HG03039 (cell line): ENCODE measurements at regions not wholly inside any gene's neighbourhood (a gene's known extent, or its start where the extent isn't known, plus 50 kb on each side); places are given as distances from the start of the nearest gene placed in this dataset.
"Not testable (repeated sequence)": the region's sequence is repeated elsewhere in the genome, so short reads cannot be mapped to it uniquely, and the experiment has no call there.

Source experiments
- ATAC-seq: cut with Tn5 transposase; IDR thresholded peaks from one replicate; pipeline ENCODE4 v1.9.1; 2021; ENCODE audit warnings: mild to moderate bottlenecking, moderate library complexity; ENCODE audit not compliant: unreplicated experiment

DNA sequence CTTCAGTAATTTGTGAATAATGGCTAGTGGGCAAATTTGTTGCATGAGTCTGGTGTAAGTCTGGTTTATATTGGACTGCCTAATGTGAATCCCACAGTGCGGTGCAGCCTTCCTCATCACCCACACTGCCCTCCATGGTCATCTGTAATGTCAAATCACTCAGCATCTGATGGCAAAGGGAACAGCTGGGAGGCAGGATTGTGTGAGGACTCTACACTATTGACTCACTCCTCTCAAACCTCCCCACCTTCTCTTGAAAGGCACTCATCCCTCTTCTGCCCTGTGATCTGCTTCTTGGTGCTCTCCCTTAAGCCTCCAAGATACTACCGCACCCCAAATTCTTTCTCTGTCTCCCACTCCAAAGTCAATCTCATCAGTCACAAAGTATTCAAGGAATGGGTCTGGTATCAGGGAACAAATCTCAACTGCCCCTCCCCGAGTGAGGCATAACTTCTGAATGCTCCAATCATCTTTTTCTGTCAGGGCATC, 146.0 kb upstream of the BEND6 start:
- ATAC-seq, result no peak

DNA sequence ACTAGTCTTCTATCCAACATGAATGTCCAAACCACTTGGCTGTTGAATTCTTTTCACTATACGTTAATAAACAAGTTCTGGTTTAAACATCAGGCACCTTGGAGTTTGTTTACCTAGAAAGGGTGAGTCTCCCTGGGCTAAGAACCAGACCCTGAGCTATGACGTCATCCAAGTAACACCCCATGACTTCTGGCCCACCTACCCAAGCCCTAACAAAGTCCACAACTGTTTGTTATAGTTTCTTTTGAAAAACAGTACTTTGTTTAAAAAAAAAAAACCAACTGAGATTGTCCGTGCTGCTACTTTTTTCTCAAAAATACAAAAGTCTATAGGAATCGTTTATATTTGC, 146.9 kb upstream of the BEND6 start:
- no peak for ATAC-seq

DNA sequence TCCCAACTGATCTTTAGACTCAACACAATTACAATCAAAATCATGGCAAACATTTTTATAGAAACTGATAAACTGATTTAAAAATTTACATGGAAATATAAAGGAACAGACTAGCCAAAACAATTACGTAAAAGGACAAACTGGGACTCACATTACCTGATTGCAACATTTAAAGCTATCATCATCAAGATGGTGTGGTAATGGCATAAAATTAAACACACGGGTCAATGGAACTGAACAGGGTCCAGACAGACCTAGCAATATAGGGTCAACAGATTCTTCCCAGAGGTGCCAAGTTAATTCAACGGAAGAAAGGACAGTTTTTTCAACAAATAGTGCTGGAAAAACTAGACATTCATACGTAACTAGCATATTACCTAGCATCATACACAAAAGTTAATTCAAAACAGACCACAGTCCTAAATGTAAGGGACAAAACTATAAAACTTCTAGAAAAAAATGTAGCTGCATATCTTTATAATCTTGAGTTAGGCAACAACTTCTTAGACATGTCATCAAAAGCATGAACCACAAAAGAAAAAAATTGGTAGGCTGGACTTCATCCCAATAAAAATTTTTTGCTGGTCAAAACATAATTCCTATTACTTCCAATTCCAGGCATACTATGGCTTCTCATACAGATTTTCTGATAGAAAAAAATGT, 147.4 kb upstream of the BEND6 start:
- no peak for ATAC-seq

DNA sequence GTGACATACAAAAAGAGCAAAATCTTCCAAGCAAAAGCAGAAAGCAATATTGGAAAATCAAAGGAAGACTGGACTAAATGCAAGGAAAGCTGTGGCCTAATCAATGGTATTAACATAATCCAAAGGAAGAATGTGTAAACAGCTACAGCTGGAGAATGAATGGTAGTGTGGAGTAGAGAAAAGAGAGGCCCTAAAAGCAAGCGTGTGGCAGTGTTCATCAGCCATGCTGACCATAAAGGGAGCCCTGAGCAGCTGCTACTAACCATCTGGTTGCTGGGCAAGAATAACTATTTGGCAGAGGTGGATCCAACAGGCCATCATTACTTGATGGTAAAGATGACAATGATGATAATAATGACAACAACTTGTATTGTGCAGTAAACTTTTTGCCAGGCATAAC, 148.5 kb upstream of the BEND6 start:
- no peak for ATAC-seq

DNA sequence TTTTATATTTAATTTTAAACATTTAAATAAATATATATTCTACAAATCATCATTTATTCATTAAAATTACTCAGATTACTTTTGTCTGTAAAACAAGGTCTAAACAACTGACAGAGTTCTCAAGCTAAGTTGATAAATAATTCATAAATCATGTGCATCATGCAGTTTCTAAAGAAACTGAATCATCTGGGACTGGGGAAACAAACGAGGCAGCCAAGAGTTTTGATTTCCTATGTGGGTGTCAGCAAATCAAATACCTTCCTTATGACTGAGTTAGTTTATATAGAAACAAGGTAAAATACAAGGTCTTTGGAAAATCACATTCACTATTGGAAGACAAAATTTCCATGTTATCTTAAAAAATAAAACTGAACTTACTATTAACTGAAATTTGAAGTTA, 149.9 kb upstream of the BEND6 start:
- ATAC-seq, result no peak

DNA sequence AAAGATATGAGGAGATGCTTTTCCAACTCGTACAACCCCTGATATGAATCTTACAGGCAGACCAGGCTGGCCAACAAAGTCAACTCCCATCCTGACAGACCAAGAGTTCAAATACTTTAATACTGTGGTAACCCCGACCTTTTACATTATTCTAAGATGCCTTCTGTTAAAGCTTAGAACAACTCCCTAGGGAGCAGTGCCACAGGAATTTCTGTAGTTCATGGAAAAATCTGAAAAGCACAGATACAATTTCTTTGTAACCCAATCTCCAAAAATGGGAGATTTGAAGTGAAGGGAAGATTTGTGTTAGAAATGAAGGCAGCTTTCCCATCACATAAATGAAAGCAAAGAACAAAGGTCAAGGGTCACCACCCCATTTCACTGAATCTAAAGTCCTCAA, 151.3 kb upstream of the BEND6 start:
- no peak for ATAC-seq

DNA sequence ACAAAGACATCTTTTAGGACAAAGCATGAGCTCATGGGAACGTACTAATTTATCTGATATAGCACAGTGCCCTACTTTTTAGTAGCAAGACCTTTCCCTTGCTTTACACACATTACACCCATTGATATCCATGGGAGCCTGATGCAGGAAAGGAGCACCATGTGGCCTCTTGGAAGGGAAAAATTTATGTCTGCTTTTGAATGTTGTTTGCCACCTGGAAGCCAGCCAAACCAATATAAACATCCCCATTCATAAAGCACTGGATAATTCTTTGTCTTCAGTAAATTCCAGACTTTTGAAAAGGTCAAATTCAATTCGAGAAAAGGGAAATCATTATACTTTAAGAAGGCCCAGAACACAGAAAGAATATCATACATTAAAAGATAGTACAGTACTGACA, 152.3 kb upstream of the BEND6 start:
- no peak for ATAC-seq

DNA sequence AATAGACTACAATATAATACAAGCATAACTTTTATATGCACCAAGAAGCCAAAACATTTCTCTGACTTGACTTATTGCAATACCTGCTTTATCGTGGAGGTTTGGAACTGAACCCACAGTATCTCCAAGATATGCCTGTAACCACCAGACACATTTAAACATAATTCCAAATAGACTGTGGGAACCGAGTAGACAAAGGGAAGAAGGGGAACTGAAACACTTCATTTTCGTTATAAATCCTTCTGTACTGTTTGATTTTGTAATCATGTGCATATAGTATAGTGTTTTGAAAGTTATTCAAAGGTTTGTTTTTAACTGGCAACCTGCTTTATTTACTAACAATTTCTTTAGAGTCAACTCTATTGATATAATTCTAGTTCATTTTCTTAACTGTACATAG, 154.9 kb upstream of the BEND6 start:
- ATAC-seq, result no peak

DNA sequence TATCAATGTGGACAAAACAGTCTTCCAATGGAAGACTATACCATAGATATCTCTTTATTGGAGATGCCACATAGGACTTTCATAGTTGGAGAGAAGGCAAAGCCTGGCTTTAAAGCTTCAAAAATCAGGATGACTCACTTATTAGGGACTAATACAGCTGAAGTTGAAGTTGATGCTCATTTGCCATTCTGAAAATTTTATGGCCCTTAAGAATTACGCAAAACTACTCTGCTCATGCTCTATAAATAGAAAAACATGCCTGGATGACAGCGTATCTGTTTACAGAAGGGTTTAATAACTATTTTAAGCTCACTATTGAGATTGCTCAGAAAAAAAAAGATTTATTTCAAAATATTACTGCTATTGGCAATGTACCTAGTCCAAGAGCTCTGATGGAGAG, 155.5 kb upstream of the DST start:
- ATAC-seq, result no peak

DNA sequence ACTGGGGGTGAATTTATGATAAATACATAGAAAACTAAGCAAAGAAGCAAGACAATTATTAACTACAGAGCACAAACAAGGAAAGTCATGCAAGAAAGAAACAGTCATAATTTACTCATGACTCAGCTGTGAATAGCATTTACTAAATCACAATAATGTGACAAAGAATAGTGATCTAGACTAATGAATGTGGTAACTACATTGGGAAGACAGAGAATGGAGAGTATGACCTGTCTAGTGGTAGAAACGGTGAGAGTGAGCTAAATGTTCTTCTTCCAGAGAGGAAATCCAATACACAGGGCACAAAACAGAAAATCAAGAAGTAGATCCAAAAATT, 153.5 kb upstream of the DST start:
- no peak for ATAC-seq

DNA sequence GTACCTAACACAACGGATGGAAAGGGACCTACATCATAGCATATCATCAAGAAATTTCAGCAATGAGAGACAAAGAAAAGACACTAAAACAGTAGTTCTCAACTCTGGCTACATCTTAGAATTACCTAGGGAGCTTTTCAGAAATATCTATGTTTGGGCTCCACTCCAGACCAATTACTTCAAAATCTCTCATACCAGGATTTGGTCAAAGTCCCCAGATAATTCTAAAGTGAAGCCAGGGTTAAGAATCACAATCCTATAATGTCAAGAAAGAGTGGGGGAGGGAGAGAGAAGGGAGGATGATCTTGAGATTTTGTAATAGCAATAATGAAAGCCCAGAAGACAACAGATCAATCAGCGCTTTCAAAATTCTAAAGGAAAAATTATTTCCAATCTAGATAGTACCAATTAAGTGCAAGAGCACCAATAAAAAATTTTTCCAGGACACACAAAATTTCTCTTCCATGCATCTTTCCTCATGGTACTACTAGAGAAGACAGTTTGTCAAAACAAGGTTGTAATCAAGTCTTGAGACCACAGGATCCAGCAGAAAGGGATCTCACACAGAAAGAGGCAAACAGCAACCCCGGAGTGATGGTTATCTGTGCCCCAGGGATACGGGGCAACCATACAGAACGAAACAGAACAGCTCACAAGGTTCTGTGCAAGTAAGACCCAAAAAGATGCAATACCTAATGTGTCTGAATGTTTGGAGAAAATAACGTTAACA, 152.9 kb upstream of the DST start:
- no peak for ATAC-seq

DNA sequence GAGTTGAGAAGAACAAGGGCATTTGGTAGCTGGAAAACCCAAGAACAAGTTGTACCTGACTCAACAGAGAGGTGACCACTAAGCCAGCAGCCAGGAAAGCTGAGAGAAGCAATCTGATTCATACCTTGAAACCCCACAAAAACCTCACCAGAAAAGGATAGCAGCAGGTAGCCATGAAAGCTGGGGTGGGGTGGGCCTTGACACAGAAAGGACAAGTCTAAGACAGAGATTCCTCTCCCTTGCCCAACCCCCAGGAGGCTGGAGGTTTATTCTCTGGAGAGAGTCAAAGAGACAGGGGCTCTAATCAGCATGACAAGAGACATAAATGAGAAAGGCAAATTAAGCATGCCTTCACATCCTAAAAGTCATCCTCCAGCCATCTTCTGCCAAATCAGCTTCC, 151.7 kb upstream of the DST start:
- ATAC-seq, result no peak

DNA sequence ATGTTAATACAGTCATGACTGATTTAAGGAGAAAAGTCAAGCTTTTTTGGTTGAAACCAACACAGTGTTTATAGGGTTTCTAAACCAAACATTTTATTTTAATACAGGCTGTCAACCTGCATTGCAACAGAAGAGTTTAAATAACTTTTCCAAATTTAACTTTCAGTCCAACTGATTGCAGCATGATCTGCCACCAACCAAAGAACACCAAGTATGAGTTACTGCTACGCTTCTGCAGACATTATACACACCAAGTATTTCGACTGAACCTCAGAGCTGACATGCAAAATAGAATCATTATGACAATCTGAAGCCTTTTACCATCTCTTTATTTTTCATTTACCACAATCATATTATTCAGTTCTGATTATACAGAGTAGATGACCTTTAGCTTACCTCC, 151.2 kb upstream of the DST start:
- no peak for ATAC-seq

DNA sequence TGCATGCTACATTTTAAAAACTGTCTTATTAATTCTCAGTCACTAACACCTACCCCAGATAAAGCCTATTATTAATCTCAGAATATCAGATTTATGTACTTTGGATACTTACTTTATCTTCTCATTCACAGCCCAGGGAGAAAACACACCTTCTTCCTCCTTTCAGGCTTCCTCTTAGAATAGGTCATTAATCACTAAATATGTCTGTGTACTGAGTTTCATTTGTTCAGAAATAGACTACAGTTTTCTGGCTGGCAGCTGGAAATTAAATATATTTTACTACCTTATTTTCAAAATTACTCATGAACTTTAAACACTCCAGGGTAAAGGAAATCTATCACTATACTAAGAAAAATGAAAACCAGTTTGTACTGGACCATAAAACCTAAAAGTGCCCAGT, 147.7 kb upstream of the DST start:
- ATAC-seq, result no peak

DNA sequence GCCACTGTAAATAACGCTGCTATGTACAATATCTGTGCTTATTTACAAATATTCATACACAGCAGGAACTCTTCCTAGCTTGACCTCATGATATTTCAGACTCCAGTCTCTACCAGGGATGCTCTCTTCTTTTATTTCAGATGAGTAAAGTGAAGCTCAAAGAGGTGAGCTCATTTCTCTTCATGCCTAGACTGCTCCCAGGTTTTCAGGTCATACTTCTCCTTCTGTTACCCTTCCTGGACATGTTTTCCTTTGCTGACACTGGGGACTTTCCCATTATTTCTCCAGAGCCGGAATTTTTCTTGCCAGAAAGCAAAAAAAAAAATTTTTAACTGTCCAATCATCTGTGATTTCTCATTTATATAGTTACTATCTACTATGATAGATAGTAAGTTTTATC, 147.2 kb upstream of the DST start:
- no peak for ATAC-seq

DNA sequence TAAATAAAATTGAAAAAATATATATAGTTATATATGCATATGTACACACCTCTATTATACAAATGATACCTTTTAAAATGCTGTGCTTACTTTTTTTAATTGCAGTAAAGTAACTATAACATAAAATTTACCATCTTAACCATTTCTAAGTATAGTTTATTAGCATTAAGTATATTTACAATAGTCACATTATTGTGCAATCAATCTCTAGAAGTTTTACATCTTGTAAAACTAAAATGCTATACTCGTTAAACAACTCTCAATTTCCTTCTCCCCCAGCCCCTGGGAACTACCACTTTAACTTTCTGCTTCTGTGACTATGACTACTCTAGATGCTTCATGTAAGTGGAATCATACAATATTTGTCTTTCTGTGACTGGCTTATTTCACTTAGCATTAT, 146.7 kb upstream of the DST start:
- ATAC-seq, result no peak

DNA sequence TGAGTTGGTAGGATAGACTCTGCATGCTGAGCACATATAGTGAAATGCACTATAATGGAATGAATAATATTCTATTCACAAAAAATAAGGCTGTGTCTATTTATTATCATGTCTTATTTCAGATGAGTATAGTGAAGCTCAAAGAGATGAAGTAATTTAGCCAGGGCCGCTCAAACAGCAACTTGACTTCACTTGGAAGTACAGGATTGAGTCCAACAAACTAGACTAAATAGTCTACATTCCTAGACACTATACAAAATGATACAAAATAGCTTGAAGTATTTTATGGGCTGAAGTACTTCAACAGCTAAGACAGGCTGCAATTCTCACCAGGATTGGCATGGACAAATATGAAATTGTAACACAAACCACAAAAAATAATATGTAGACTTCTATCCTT, 144.5 kb upstream of the DST start:
- no peak for ATAC-seq

DNA sequence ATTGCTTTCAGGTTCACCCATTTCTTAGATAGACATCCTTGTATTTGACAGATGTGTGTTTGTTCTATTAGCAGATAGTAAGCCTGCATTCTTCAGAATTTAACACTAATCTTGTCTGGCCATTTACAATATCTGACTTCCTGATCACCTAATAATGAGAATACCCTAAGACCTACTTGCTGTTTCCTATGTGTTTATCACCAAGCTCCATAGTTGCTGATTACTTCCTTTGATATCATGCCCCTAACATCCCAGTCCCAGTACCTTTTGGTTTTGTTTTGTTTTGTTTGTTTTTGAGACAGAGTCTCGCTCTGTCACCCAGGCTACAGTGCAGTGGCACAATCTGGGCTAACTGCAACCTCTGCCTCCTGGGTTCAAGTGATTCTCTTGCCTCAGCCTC, 143.6 kb upstream of the DST start:
- no peak for ATAC-seq

DNA sequence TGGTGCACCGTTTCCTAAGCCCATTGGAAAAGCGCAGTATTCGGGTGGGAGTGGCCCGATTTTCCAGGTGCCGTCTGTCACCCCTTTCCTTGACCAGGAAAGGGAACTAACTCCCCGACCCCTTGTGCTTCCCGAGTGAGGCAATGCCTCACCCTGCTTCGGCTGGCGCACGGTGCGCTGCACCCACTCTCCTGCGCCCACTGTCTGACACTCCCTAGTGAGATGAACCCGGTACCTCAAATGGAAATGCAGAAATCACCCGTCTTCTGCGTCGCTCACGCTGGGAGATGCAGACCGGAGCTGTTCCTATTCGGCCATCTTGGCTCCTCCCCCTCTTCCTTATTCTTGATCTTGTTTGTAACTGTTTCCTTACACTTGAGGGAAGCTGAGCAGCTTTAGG, 142.8 kb upstream of the DST start:
- not testable (repeated sequence) for ATAC-seq

DNA sequence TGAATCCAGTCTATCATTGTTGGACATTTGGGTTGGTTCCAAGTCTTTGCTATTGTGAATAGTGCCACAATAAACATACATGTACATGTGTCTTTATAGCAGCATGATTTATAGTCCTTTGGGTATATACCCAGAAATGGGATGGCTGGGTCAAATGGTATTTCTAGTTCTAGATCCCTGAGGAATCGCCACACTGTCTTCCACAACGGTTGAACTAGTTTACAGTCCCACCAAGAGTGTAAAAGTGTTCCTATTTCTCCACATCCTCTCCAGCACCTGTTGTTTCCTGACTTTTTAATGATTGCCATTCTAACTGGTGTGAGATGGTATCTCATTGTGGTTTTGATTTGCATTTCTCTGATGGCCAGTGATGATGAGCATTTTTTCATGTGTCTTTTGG, 137.4 kb upstream of the DST start:
- not testable (repeated sequence) for ATAC-seq

DNA sequence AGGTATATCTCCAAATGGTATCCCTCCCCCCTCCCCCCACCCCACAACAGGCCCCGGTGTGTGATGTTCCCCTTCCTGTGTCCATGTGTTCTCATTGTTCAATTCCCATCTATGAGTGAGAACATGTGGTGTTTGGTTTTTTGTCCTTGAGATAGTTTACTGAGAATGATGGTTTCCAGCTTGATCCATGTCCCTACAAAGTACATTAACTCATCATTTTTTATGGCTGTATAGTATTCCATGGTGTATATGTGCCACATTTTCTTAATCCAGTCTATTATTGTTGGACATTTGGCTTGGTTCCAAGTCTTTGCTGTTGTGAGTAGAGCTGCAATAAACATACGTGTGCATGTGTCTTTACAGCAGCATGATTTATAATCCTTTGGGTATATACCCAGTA, 135.8 kb upstream of the DST start:
- ATAC-seq, result not testable (repeated sequence)

DNA sequence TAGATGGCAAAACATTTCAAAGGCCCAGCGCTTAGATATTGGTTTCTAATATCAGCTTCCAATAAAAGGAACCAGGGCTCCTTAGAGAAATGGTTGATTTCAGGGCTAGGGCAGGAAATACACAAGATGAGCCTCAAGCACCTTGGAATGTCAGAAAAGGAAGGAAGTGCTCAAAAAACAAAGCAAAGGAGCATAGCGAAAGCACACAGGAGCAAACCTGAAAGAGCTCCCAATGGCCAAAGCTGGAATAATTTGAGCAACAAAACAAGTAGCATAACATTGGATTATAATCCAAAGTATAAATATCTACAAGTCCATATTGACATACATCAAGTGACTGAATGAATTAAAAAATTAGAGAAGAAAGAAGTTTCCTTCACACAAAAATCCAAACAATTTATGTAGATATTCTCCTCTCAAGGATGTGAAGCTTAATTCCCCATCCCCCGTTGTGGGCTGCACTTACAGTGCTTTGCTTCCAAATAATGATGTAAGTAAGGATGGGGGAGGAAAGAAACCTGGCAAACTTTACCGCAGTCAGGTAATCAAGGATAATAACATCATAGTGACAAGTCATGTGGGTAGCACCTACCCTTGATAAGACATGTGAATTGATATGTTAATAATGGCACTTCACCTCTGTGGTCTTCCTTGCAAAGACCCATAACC, 132.9 kb upstream of the DST start:
- no peak for ATAC-seq
